ENCODE measurements at regions not wholly inside any gene's neighbourhood (a gene's known extent, or its start where the extent isn't known, plus 50 kb on each side); places are given as distances from the start of the nearest gene placed in this dataset.
"Not testable (repeated sequence)": the region's sequence is repeated elsewhere in the genome, so short reads cannot be mapped to it uniquely, and the experiment has no call there.

DNA sequence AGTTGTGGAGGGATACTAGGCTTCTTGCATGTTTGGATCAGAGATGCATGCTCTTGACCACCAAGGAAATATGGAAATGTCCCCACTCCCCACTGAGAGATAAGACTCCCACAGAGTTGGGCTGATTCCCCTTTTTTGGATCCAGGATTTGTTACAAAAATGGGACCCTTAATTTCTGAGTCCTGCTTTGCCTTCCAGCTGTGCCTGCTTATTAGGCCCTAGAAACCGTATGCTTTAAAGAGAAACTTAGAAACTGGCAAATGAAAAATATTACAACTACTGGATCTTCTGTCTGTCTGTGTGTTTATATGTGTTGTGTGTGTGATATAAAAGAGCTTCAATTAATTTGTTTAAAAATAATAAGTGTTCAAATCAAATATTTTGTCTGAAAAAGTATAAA, 817.6 kb upstream of the CITED2 start:
- Histone ChIP-seq H3K36me3 (ENCODE audit: control insufficient read depth, insufficient read depth, low read length) (no peaks in the 10 kb centered on the region), H3K4me3 (ENCODE audit: low read length) (peak overlapping the region; percentile 47), H3K27ac (ENCODE audit: low read depth, low read length) (no peak overlapping the region), H3K27me3 (ENCODE audit: control insufficient read depth, insufficient read depth, low read length, poor library complexity, severe bottlenecking) (no peaks in the 10 kb centered on the region), H3K9ac (ENCODE audit: extremely low read depth, low read length, poor library complexity, severe bottlenecking) (no peak overlapping the region), H3K9me3 (ENCODE audit: control insufficient read depth, low read length) (peaks cover 57% of the 10 kb centered on the region), H3K4me1 (ENCODE audit: control insufficient read depth, insufficient read depth, low read length) (no peaks in the 10 kb centered on the region)
- no peak for DNase-seq
- peaks cover 87% of the 10 kb centered on the region for H3K9me3 Mint-ChIP-seq
- H3K4me1 Mint-ChIP-seq = no peaks in the 10 kb centered on the region
- H3K4me3 Mint-ChIP-seq = no peak overlapping the region
- H3K27me3 Mint-ChIP-seq (ENCODE audit: insufficient read depth) = no peaks in the 10 kb centered on the region
- TF ChIP-seq, protein P1, sequence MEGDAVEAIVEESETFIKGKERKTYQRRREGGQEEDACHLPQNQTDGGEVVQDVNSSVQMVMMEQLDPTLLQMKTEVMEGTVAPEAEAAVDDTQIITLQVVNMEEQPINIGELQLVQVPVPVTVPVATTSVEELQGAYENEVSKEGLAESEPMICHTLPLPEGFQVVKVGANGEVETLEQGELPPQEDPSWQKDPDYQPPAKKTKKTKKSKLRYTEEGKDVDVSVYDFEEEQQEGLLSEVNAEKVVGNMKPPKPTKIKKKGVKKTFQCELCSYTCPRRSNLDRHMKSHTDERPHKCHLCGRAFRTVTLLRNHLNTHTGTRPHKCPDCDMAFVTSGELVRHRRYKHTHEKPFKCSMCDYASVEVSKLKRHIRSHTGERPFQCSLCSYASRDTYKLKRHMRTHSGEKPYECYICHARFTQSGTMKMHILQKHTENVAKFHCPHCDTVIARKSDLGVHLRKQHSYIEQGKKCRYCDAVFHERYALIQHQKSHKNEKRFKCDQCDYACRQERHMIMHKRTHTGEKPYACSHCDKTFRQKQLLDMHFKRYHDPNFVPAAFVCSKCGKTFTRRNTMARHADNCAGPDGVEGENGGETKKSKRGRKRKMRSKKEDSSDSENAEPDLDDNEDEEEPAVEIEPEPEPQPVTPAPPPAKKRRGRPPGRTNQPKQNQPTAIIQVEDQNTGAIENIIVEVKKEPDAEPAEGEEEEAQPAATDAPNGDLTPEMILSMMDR (conservative IDR thresholded peaks at IDR 0.05) = no peak
- WGBS, 2 experiments (ENCODE audit: insufficient coverage in 1 of 2, insufficient read length in 1 of 2) = 88% methylated on average over 1 of the region's 1 CpG; no CpG with 5 or more reads in 1 of the 2 experiments
- peaks cover 24% of the 10 kb centered on the region for H3K36me3 Mint-ChIP-seq (ENCODE audit: low read depth)
- no peak overlapping the region for H3K27ac Mint-ChIP-seq

DNA sequence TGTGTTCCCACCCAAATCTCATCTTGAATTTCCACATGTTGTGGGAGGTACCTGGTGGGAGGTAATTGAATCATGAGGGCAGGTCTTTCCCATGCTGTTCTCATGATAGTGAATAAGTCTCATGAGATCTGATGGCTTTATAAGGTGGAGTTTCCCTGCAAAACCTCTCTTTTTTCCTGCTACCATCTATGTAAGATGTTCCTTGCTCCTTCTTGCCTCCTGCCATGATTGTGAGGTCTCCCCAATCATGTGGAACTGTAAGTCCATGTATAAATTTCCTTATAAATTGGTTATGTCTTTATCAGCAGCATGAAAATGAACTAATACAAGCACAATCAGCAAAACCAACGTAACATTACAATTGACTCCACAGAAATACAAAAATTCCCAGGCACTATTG, 814.8 kb upstream of the CITED2 start:
- 74% methylated on average over 1 of the region's 1 CpG; no CpG with 5 or more reads in 1 of the 2 experiments for WGBS, 2 experiments (ENCODE audit: insufficient coverage in 1 of 2, insufficient read length in 1 of 2)
- not testable (repeated sequence) for H3K27me3 Mint-ChIP-seq (ENCODE audit: insufficient read depth); H3K27me3 ChIP-seq (ENCODE audit: control insufficient read depth, insufficient read depth, low read length, poor library complexity, severe bottlenecking); H3K4me1 ChIP-seq (ENCODE audit: control insufficient read depth, insufficient read depth, low read length); H3K27ac Mint-ChIP-seq; H3K4me3 ChIP-seq (ENCODE audit: low read length); H3K27ac ChIP-seq (ENCODE audit: low read depth, low read length); H3K9ac ChIP-seq (ENCODE audit: extremely low read depth, low read length, poor library complexity, severe bottlenecking); H3K4me1 Mint-ChIP-seq; DNase-seq; H3K36me3 ChIP-seq (ENCODE audit: control insufficient read depth, insufficient read depth, low read length); H3K4me3 Mint-ChIP-seq
- peaks cover 27% of the 10 kb centered on the region for H3K36me3 Mint-ChIP-seq (ENCODE audit: low read depth)
- peaks cover 47% of the 10 kb centered on the region for H3K9me3 ChIP-seq (ENCODE audit: control insufficient read depth, low read length)
- peaks cover 85% of the 10 kb centered on the region for H3K9me3 Mint-ChIP-seq

DNA sequence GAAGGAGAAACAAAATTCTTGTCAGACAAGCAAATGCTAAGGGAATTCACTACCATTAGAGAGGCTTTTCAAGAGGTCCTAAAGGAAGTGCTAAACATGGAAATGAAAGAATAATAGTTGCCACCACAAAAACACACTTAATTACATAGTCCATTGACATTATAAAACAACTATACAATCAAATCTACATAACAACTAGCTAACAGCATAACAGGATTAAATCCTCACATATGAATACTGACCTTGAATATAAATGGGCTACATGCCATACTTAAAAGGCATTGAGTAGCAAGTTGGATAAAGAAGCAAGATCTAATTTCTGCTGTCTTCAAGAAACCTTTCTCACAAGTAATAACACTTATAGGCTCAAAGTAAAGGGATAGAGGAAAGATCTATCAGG, 811.5 kb upstream of the CITED2 start:
- Mint-ChIP-seq H3K4me1 (no peaks in the 10 kb centered on the region), H3K36me3 (ENCODE audit: low read depth) (peaks cover 22% of the 10 kb centered on the region), H3K4me3 (no peak overlapping the region), H3K27me3 (ENCODE audit: insufficient read depth) (no peaks in the 10 kb centered on the region), H3K27ac (no peak overlapping the region), H3K9me3 (peaks cover 55% of the 10 kb centered on the region)
- peaks cover 14% of the 10 kb centered on the region for H3K9me3 ChIP-seq (ENCODE audit: control insufficient read depth, low read length)
- no peak for DNase-seq
- no peak overlapping the region for H3K27ac ChIP-seq (ENCODE audit: low read depth, low read length)
- no peaks in the 10 kb centered on the region for H3K27me3 ChIP-seq (ENCODE audit: control insufficient read depth, insufficient read depth, low read length, poor library complexity, severe bottlenecking)
- H3K36me3 ChIP-seq (ENCODE audit: control insufficient read depth, insufficient read depth, low read length) = no peaks in the 10 kb centered on the region
- H3K4me1 ChIP-seq (ENCODE audit: control insufficient read depth, insufficient read depth, low read length) = no peaks in the 10 kb centered on the region
- H3K9ac ChIP-seq (ENCODE audit: extremely low read depth, low read length, poor library complexity, severe bottlenecking) = no peak overlapping the region
- H3K4me3 ChIP-seq (ENCODE audit: low read length) = no peak overlapping the region
- TF ChIP-seq, protein P1 (conservative IDR thresholded peaks at IDR 0.05) = no peak

DNA sequence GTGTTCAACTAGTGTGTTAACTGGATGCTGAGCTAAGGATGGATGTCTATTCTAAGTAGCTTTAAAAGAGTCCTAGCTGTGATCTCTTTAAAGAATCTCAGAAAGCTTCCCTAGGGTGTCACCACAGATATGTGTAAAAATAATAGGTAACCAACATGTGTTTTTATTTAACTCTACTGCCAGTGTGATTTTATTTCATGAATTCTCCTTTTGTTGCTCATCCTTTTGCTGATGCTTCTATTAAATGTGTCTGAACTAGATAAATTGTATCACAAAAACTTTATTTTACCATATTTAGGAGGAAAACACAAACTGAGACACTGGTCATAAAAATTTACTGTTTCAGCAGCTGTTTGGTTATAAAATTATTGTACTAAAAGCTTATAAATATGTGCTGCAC, 809.4 kb upstream of the CITED2 start:
- DNase-seq = no peak
- H3K9me3 Mint-ChIP-seq = peaks cover 34% of the 10 kb centered on the region
- H3K9ac ChIP-seq (ENCODE audit: extremely low read depth, low read length, poor library complexity, severe bottlenecking) = no peak overlapping the region
- peaks cover 16% of the 10 kb centered on the region for H3K36me3 Mint-ChIP-seq (ENCODE audit: low read depth)
- H3K4me1 Mint-ChIP-seq = no peaks in the 10 kb centered on the region
- peaks cover 6% of the 10 kb centered on the region for H3K9me3 ChIP-seq (ENCODE audit: control insufficient read depth, low read length)
- H3K4me3 Mint-ChIP-seq = no peak overlapping the region
- H3K36me3 ChIP-seq (ENCODE audit: control insufficient read depth, insufficient read depth, low read length) = no peaks in the 10 kb centered on the region
- no peaks in the 10 kb centered on the region for H3K27me3 Mint-ChIP-seq (ENCODE audit: insufficient read depth)
- H3K4me1 ChIP-seq (ENCODE audit: control insufficient read depth, insufficient read depth, low read length) = no peaks in the 10 kb centered on the region
- no peaks in the 10 kb centered on the region for H3K27me3 ChIP-seq (ENCODE audit: control insufficient read depth, insufficient read depth, low read length, poor library complexity, severe bottlenecking)
- H3K27ac Mint-ChIP-seq = no peak overlapping the region
- TF ChIP-seq, protein P1 (conservative IDR thresholded peaks at IDR 0.05) = no peak
- H3K27ac ChIP-seq (ENCODE audit: low read depth, low read length) = no peak overlapping the region
- H3K4me3 ChIP-seq (ENCODE audit: low read length) = no peak overlapping the region

Measured in endodermal cell (in vitro differentiated cells).